Transverse colon (tissue), 4 donors: ENCODE measurements at regions not wholly inside any gene's neighbourhood (a gene's known extent, or its start where the extent isn't known, plus 50 kb on each side); places are given as distances from the start of the nearest gene placed in this dataset.

ENCODE experiments used
- EP300 ChIP-seq: sonication (generic); formaldehyde crosslinking; IDR thresholded peaks from one replicate; pipeline ENCODE4 v1.6.1; 2017; ENCODE audit warnings: antibody characterized with exemption, low read depth
- POLR2A ChIP-seq: fragments of 450-650 bp; IDR thresholded peaks from one replicate; pipeline ENCODE4 v1.6.1; 2016; ENCODE audit warnings: antibody characterized with exemption, mild to moderate bottlenecking, moderate library complexity
- POLR2AphosphoS5 ChIP-seq, 3 donors: sonication (generic); formaldehyde crosslinking; IDR thresholded peaks; one replicate each; pipeline ENCODE4 v1.6.1; 2016; ENCODE audit warnings: antibody characterized with exemption in 3 of 3
- TF ChIP-seq, protein P1 (sequence below), 5 experiments: fragments of 200-600 bp in 3 of 5; fragments of 450-650 bp in 2 of 5; sonication (generic) in 3 of 5; IDR thresholded peaks; 1 replicate in 2 of 5; 2 replicates in 3 of 5; pipeline ENCODE4 v1.5.1; 2016 to 2017; ENCODE audit warnings: antibody characterized with exemption in 5 of 5, inconsistent platforms in 3 of 5, mild to moderate bottlenecking in 2 of 5, moderate library complexity in 1 of 5

DNA sequence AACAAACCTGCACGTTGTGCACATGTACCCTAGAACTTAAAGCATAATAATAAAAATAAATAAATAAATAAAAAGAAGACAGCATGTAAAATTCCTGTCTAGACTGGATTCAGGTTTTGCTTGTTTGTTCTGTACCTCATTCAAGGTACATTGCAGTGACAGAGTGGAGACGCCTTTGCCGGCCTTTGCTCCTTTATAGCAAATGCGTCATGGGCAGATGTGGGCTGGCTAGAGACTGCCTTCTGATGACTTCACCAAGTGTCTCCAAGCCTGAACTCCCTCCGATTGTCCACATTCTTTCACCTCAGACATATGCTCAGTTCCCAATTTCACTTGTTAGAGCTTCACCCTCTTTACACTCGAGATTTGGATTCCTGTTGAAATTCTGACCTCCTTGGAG lies 147.8 kb upstream of the ARHGAP20 start:
- TF ChIP-seq, protein P1, sequence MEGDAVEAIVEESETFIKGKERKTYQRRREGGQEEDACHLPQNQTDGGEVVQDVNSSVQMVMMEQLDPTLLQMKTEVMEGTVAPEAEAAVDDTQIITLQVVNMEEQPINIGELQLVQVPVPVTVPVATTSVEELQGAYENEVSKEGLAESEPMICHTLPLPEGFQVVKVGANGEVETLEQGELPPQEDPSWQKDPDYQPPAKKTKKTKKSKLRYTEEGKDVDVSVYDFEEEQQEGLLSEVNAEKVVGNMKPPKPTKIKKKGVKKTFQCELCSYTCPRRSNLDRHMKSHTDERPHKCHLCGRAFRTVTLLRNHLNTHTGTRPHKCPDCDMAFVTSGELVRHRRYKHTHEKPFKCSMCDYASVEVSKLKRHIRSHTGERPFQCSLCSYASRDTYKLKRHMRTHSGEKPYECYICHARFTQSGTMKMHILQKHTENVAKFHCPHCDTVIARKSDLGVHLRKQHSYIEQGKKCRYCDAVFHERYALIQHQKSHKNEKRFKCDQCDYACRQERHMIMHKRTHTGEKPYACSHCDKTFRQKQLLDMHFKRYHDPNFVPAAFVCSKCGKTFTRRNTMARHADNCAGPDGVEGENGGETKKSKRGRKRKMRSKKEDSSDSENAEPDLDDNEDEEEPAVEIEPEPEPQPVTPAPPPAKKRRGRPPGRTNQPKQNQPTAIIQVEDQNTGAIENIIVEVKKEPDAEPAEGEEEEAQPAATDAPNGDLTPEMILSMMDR (IDR thresholded peaks at IDR 0.05) = no peak
- TF ChIP-seq EP300 (no peak), POLR2AphosphoS5 (IDR thresholded peaks at IDR 0.05) (peak in 2 of 3 donors; percentile 39 to 49), POLR2A (no peak)
